ENCODE measurements at regions not wholly inside any gene's neighbourhood (a gene's known extent, or its start where the extent isn't known, plus 50 kb on each side); places are given as distances from the start of the nearest gene placed in this dataset.

DNA sequence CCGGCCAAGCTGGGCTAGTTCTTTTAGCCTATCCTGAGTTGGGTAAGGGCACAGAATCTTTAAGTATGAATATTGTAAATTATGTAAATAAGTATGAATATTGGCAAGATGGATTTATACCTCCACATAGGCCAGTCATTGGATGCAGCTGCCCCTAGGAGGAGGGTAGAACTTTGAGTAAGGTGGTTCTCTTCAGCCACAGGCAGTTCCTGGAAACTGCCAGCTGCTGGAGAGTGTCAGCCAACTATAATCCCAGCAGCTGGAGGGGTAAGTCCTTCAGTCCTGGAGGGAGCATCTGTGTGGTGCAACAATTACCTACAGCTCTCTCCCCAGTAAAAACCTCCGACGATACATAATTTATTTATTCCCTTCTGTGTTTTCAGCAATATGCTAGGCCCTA is 65.8 kb upstream of the TMPO start:
- Mint-ChIP-seq H3K36me3 (ENCODE audit: low read depth) (no peaks in the 10 kb centered on the region), H3K9me3 (no peaks in the 10 kb centered on the region), H3K4me3 (no peak overlapping the region), H3K4me1 (ENCODE audit: low read depth) (peaks cover 38% of the 10 kb centered on the region), H3K27ac (no peak overlapping the region), H3K27me3 (peaks cover 2% of the 10 kb centered on the region)
- intact Hi-C loops (cut with micrococcal nuclease) = no loop called here

- Mint-ChIP-seq H3K27ac (no peak overlapping the region), H3K4me3 (no peak overlapping the region), H3K4me1 (ENCODE audit: low read depth) (peaks cover 35% of the 10 kb centered on the region), H3K9me3 (no peaks in the 10 kb centered on the region), H3K27me3 (peaks cover 6% of the 10 kb centered on the region), H3K36me3 (ENCODE audit: low read depth) (no peaks in the 10 kb centered on the region)
- intact Hi-C loops (cut with micrococcal nuclease) = no loop called here
Measured at GRCh38 chr12:98453070-98453469, 62.3 kb upstream of the TMPO start.

- intact Hi-C loops (cut with micrococcal nuclease) = no loop called here
- Mint-ChIP-seq H3K9me3 (no peaks in the 10 kb centered on the region), H3K36me3 (ENCODE audit: low read depth) (no peaks in the 10 kb centered on the region), H3K27ac (no peak overlapping the region), H3K4me1 (ENCODE audit: low read depth) (peaks cover 31% of the 10 kb centered on the region), H3K4me3 (no peak overlapping the region), H3K27me3 (peaks cover 6% of the 10 kb centered on the region)
Measured at GRCh38 chr12:98453492-98453891, 61.9 kb upstream of the TMPO start.

DNA sequence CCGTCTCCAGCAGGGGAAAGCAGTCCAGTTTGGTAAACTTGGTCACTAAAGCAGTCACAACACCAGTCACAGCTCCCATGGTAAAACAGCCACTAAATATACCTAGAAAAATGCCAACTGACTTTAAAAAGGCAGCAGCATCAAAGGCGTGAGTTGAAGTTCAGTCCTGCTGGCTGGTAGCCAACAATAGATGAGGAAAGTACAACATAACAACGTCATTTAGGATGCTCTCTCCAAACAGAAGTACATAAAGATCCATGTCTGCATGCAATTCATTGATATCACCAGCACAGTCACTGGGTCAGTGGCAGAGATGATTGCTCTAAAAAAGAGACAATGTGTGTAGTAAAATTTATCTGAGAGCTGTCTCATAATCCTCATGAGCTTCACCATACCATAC is 59.3 kb upstream of the TMPO start:
- peaks cover 29% of the 10 kb centered on the region for H3K4me1 Mint-ChIP-seq (ENCODE audit: low read depth)
- H3K36me3 Mint-ChIP-seq (ENCODE audit: low read depth) = no peaks in the 10 kb centered on the region
- no peak overlapping the region for H3K4me3 Mint-ChIP-seq
- intact Hi-C loops (cut with micrococcal nuclease) = no loop called here
- H3K27ac Mint-ChIP-seq = no peak overlapping the region
- peaks cover 6% of the 10 kb centered on the region for H3K27me3 Mint-ChIP-seq
- H3K9me3 Mint-ChIP-seq = no peaks in the 10 kb centered on the region

- Mint-ChIP-seq H3K9me3 (no peaks in the 10 kb centered on the region), H3K36me3 (ENCODE audit: low read depth) (no peaks in the 10 kb centered on the region), H3K4me3 (peak overlapping the region; percentile 74), H3K27ac (peak overlapping the region; percentile 62), H3K4me1 (ENCODE audit: low read depth) (peaks cover 29% of the 10 kb centered on the region), H3K27me3 (peaks cover 6% of the 10 kb centered on the region)
- intact Hi-C loops (cut with micrococcal nuclease) = no loop called here
Measured at GRCh38 chr12:98456576-98457573, 58.5 kb upstream of the TMPO start.

- intact Hi-C loops (cut with micrococcal nuclease) = no loop called here
- peaks cover 44% of the 10 kb centered on the region for H3K4me1 Mint-ChIP-seq (ENCODE audit: low read depth)
- no peaks in the 10 kb centered on the region for H3K27me3 Mint-ChIP-seq
- H3K36me3 Mint-ChIP-seq (ENCODE audit: low read depth) = no peaks in the 10 kb centered on the region
- no peak overlapping the region for H3K27ac Mint-ChIP-seq
- H3K9me3 Mint-ChIP-seq = no peaks in the 10 kb centered on the region
- no peak overlapping the region for H3K4me3 Mint-ChIP-seq
Measured at GRCh38 chr12:98464190-98464589, 51.2 kb upstream of the TMPO start.

GRCh38 chr12:98465505-98465904 is 49.9 kb upstream of the TMPO start:
- Mint-ChIP-seq H3K9me3 (no peaks in the 10 kb centered on the region), H3K4me3 (no peak overlapping the region), H3K4me1 (ENCODE audit: low read depth) (peaks cover 47% of the 10 kb centered on the region), H3K27ac (no peak overlapping the region), H3K27me3 (no peaks in the 10 kb centered on the region), H3K36me3 (ENCODE audit: low read depth) (no peaks in the 10 kb centered on the region)
- intact Hi-C loops (cut with micrococcal nuclease) = no loop called here

Measured in dendritic cell treated with granulocyte-macrophage colony-stimulating factor and Interleukin-4, amounts not matched to agents 40 ng/mL and 50 ng/mL, for 4 days (primary cell).